IPS-NIHi11 (cell line): ENCODE measurements at regions not wholly inside any gene's neighbourhood (a gene's known extent, or its start where the extent isn't known, plus 50 kb on each side); places are given as distances from the start of the nearest gene placed in this dataset.

Experiments used
- DNase-seq: peaks from one replicate; pipeline ENCODE4 v3.0.0; 2012; ENCODE audit warnings: mixed read lengths, low spot score

DNA sequence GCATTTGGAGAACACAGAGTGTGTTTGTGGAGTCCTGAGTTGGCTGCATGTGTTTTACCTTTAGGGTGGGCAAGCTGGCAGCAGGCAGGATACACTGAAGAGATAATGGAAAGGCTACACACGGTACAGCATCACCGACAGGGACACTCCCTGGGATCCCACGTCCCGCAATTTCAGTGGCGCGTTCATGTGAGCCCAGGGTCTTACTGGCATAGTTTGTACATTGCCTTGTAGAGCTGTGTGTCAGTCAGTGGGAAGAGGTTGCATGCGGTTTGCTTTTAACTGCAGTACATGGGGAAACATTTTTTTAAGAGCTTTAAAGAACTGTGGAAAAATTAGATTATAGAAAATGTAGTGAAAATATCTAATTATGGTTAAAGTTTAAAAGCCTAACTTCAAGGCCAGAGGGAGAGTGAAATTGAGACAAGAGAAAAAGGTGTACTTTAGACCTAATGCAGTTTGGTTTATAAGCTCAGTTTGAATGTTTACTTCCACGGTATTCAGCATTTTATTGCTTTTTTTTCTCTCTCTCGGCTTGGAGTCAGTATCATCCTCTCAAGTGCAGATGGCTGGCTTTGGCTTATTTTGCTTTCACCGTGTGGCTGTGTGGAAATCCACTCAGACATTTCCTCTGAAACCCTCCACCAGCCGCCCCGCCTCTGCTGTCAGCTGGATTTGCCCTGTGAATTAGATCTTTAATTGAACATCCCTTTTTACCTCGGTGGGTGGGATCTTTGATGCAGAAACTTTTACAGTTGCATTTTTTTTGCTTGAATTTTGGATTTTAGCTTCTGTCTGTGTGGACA is 364.2 kb upstream of the COBL start:
- no peak for DNase-seq

GRCh38 chr7:51679358-51679757 is 362.7 kb upstream of the COBL start:
- DNase-seq = no peak

GRCh38 chr7:51666751-51667150 is 350.1 kb upstream of the COBL start:
- no peak for DNase-seq

- no peak for DNase-seq
Measured at GRCh38 chr7:51666266-51666665, 349.7 kb upstream of the COBL start.

DNA sequence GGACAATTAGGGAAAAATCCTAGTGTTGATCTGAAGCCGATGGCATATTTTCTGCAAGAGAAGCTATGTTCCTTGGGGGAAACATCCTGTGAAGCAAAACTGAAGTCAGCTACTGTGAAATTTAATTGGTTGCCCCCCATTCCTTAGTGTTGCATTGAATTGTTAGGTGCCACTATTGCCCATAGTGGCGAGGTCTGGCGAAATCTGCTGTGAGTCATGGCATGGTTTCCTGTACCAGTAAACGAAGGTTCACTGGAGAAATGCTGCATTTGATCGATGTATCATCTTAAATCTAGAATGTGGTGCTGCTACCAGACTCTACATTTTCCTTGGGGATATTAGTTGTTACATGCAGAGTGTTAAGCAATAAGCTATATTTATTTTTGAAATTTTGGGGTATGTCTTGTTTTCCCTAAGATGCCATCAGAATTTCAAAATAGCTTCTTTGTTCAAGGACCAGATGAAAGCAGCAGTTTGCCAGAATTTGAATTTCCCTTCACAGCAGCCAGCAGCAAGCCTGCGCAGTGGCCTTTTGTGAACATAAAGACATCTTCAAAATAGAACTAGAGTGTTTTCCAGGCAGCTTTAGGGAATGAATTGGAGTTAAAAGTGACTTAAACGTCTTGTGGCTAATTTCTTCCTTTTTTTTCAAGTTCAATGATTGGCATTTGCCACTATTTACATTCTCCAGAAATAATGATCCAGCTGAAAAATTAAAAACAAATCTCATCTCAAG is 348.6 kb upstream of the COBL start:
- no peak for DNase-seq

DNA sequence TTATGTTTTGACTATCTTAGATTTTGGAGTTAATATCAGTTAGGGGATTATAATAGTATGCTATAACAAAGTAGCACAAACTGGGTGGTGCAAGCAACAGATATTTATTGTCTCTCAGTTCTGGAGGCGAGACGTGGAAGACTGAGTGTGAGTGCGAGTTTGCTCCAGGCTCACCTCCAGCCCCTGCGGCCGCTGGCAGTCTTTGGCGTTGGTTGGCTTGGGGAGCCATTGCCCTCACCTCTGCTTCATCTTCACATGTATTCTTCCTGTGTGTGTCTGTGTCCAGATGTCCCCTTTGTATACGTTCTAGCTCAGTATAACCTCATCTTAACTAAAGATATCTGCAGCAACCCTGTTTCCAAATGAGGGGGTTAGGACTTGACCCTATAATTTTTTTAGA is 343.9 kb upstream of the COBL start:
- DNase-seq = no peak

DNA sequence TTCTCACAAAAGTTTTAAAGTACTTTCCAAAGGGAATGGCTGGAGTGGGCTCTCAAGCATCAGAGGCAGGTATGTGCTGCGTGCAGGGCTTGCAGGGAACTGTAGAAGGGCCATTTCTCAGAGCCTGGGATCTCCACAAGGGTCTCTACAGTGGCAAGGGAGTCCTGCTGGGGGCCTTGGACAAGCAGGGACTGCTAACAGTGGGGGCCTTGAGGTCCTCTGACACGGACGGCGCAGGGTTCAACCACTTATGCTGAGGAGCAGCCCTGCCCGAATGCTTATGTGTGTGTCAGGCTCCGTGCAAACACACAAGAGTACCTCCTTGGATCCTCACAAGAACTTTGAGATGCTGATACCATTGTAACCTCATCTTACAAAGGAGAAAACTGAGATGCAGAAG is 342.1 kb upstream of the COBL start:
- DNase-seq = no peak

- no peak for DNase-seq
Measured at GRCh38 chr7:51647931-51648351, 331.3 kb upstream of the COBL start.

- no peak for DNase-seq
Measured at GRCh38 chr7:51647486-51647885, 330.9 kb upstream of the COBL start.

DNA sequence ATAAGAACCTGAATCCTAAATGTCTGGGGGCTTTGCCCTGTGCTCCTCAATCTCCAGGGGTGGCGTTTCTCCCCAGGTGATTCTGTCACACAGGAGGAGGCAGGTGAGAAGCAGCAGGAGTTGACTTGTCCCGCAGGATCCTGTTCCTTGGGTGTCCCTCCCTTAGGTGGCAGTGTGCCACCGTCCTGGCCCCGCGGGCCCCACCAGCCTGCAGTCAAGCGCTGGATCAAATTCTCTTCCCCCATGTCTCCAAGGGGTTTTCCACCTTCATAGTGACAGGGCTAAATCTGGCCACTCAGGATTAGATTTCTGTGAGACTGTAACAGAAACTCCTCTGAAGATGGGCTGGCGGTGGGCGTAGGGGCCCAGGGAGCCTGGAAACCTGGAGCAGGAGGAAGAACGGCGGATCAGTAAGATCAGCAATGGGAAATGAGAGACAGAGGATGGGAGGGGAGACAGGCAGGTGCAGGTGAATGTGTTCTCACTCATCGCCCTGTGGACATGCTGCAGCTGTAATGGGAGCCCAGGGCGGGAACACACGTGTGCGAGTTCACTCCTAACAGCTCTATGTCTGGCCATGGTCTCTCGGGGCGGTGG is 329.2 kb upstream of the COBL start:
- no peak for DNase-seq

DNA sequence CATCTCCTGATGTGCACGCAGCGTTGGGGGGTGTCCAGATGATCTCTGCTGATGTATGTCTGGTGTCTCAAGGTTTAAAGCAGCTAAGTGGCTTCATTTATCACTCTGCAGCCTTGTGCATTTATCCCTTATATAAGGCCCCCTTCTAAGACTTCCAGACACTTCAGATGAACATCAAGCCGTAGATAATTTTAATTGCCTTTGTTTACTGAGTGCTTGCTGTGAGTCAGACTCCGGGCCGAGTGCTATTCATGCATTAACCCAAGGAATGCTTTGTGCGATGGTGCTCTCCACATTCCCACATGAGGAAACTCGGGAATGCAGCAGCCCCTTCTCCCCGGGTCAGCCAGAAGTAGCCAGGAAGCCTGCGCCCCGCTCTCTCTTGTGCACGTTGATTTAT is 328.6 kb upstream of the COBL start:
- DNase-seq = peak; percentile 29

DNA sequence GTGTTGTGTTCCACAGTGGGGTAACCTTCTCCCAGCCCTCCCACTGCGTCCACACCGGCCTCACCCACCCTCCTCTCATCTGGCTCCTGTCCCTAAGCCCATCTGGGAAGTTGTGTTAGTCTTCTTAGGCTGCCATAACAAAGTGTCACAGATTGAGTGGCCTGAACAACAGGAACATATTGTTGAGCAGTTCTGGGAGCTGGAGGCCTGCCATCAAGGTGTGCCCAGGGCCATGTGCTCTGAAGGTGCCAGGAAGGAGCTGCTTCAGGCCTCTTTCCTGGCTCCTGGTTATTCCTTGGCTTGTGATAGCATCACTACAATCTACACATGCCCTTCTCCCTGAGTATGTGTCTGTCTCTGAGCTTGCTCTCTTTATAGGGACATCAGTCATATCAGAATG is 327.6 kb upstream of the COBL start:
- DNase-seq = no peak

DNA sequence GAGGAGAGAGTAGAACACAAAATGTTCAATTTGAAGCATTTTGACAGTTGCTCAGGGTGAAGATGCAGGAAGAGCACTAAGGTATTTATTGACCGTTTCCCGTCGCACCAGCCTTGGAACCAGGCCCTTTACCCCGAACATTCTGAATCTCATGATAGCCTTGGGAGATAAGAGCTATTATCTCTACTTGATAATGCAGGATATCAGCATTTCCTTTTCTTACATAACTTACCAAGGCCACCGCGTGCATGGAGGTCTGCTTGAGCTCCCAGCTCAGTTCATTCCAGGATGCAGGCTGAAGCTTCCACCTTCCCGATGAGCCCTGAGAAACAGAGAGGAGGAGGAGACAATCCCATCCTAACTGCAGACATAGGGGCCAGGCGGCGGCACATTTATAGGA is 324.2 kb upstream of the COBL start:
- DNase-seq = no peak

- DNase-seq = no peak
Measured at GRCh38 chr7:51639661-51640334, 323.2 kb upstream of the COBL start.

DNA sequence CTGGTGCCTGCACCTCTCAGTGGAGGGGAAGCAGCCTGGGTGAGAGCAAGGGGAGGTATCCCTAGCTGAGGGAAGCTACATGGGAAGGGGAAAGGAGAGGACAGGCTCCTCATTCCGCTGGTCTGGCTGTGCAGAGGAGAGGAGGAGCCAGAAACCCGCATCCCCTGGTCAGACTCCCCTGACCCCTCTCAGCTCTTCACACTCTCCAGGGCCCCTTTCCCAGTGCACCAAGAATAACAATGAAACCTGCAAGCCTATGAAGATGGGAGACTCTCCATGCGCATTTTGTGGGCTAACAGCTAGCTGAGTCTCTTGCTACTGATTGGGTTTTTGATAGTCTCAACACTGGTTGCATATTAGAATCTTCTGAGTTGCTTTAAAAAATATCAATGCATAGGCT is 319.9 kb upstream of the COBL start:
- DNase-seq = no peak

DNA sequence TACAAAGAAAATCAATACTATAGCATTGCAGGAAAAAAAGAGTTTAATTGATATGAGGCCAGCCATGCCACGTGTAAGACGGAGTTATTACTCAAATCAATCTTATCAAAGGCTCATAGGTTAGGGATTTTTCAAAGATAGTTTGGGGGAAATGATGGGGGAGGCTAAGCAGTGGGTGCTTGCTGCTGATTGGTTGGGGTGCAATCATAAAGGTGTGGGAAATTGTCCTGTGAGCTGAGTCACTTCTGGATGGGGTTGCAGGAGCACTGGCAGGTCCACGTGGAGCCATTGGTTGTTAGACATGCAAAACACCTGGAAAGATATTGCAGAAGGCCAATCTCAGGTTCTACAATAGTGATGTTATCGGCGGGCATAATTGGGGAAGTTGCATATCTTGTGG is 319.2 kb upstream of the COBL start:
- DNase-seq = no peak

DNA sequence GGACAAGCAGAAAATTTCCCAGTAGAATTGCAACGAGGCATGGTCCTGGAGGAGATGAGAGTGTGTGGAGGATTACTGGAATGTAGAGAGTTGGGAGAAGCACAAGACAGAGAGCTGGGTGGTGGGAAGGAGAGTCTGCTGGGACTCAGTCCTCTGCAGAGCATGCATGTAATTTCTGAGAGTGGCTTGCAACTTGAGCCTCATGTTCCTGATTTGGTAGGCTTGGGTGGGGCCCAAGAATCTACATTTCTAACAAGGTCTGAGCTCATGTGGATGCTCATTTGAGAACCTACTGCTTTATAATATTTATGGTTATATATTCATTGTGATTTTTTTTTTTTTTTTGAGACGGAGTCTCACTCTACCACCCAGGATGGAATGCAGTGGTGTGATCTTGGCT is 317.9 kb upstream of the COBL start:
- no peak for DNase-seq

DNA sequence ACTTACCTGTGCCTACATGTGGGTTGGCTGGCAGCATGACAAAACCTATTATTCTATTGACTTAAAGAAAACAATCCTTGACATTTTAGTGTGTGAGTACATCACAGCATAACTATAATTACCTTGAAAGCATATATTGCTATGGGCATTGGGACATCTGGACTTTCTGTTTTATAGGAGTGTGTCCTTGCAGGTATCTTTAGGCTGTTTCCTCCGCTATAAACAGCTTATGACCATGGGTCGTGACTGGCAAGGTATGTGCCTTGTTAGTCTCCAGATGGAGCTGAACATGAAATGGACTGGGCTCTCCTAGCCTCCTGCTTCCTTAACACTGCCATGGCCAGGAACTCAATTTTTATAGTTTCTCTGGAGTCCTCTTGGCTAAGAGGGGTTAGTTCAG is 317.4 kb upstream of the COBL start:
- DNase-seq = no peak

- DNase-seq = no peak
Measured at GRCh38 chr7:51633596-51633995, 317.0 kb upstream of the COBL start.

GRCh38 chr7:51633006-51633405 is 316.4 kb upstream of the COBL start:
- no peak for DNase-seq

DNA sequence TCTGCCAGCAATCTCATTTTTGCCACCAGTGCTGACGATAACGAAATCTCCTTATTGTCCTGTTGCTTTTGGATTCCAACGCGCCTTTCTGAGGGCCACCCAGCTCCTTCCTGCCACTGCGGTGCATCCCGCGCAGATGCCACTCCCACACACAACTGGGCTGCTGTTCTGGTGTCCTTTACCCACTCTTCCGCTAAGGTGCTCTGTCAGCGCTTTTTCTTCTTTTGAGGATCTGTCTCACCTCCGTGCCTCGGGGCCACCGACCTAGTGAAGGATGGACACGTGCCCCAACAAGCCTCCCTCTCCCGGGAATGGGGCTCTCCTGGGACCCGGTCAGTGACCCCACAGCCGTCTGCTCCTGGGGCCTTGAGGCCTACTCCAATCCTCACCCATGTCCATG is 314.3 kb upstream of the COBL start:
- no peak for DNase-seq

GRCh38 chr7:51629206-51629605 is 312.6 kb upstream of the COBL start:
- DNase-seq = no peak

DNA sequence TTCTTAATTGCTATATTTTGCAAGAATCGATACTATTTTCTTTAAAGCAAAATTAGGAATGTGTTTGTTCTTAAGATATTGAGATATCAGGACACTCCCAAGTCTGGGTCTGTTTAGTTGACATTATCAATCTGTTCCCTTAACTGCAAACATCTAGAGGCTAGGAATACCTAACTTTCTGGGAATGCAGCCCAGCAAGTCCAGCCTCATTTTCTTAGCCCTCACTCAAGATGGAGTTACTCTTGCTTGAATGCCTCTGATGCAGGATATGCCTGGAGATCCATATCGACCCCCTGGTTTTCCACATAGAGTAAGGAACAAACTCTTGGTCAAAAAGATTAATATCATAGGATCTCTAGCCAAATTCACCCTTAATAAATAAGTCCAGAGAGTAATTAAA is 305.3 kb upstream of the COBL start:
- no peak for DNase-seq
